AG04450 (cell line): ENCODE measurements at regions not wholly inside any gene's neighbourhood (a gene's known extent, or its start where the extent isn't known, plus 50 kb on each side); places are given as distances from the start of the nearest gene placed in this dataset.

Experiments
- CTCF ChIA-PET: fragments of 300-600, 350-600 bp; formaldehyde crosslinking; extraction: SDS; loops from one replicate; lab custom pipeline; 2022; ENCODE audit warnings: antibody characterized with exemption, inconsistent platforms; lab: Charles Lee
- POLR2A ChIA-PET: fragments of 350-600 bp; formaldehyde crosslinking; extraction: SDS; loops from one replicate; lab custom pipeline; 2021; ENCODE audit warnings: antibody characterized with exemption, inconsistent platforms; lab: Yijun Ruan, JAX
- DNase-seq: peaks from one replicate; pipeline ENCODE4 v3.0.0-alpha.2; 2011; ENCODE audit warnings: low read depth, low spot score
- H3K27ac ChIP-seq: one replicate; pipeline ENCODE4 v1.5.1; 2012; ENCODE audit warnings: low read depth, low read length, control low read depth
- H3K27me3 ChIP-seq: one replicate; pipeline ENCODE4 v1.6.0; 2012; ENCODE audit warnings: low read length; ENCODE audit not compliant: control insufficient read depth, insufficient read depth
- H3K4me3 ChIP-seq: 2 replicates; pipeline ENCODE4 v1.5.1; 2011; ENCODE audit warnings: mild to moderate bottlenecking, low read depth, low read length, control low read depth
- H3K9me3 ChIP-seq: 2 replicates; pipeline ENCODE4 v1.5.1; 2012; ENCODE audit warnings: low read length; ENCODE audit not compliant: control insufficient read depth, insufficient read depth
- CTCF ChIP-seq: IDR thresholded peaks from 2 replicates; pipeline ENCODE4 v1.5.1; 2011; ENCODE audit warnings: low read depth, low read length, control low read depth, inconsistent platforms

GRCh38 chr16:59328961-59329360 is 594.8 kb upstream of the GOT2 start:
- no peak for DNase-seq
- H3K4me3 ChIP-seq, result no peak overlapping the region
- no peaks in the 10 kb centered on the region; the same call in 1 of the 2 replicates for H3K9me3 ChIP-seq
- H3K27ac ChIP-seq, result no peak overlapping the region
- no peaks in the 10 kb centered on the region for H3K27me3 ChIP-seq
- ChIA-PET CTCF (no interaction called here), POLR2A (no interaction called here)
- TF ChIP-seq CTCF, result no peak

GRCh38 chr16:59327894-59328293 is 593.8 kb upstream of the GOT2 start:
- Histone ChIP-seq H3K9me3 (no peaks in the 10 kb centered on the region; the same call in 1 of the 2 replicates), H3K27ac (no peak overlapping the region), H3K27me3 (no peaks in the 10 kb centered on the region), H3K4me3 (no peak overlapping the region)
- CTCF ChIA-PET, result no interaction called here
- no peak for TF ChIP-seq CTCF
- no peak for DNase-seq
- POLR2A ChIA-PET, result no interaction called here

GRCh38 chr16:59326955-59327354 is 592.8 kb upstream of the GOT2 start:
- DNase-seq, result no peak
- Histone ChIP-seq H3K27ac (no peak overlapping the region), H3K27me3 (no peaks in the 10 kb centered on the region), H3K4me3 (no peak overlapping the region), H3K9me3 (no peaks in the 10 kb centered on the region; the same call in 1 of the 2 replicates)
- TF ChIP-seq CTCF, result no peak
- CTCF ChIA-PET, result no interaction called here
- POLR2A ChIA-PET, result no interaction called here

- DNase-seq, result no peak
- no peaks in the 10 kb centered on the region for H3K27me3 ChIP-seq
- POLR2A ChIA-PET, result no interaction called here
Observed at GRCh38 chr16:59324462-59324861, 590.3 kb upstream of the GOT2 start.

GRCh38 chr16:59320657-59321056 is 586.5 kb upstream of the GOT2 start:
- Histone ChIP-seq H3K4me3 (no peak overlapping the region), H3K27ac (no peak overlapping the region), H3K27me3 (no peaks in the 10 kb centered on the region), H3K9me3 (no peaks in the 10 kb centered on the region)
- ChIA-PET CTCF (no interaction called here), POLR2A (no interaction called here)
- no peak for TF ChIP-seq CTCF
- no peak for DNase-seq

More at GRCh38 chr16:59324462-59324861, 590.3 kb upstream of the GOT2 start:
- Histone ChIP-seq H3K4me3 (no peak overlapping the region), H3K27ac (no peak overlapping the region), H3K9me3 (no peaks in the 10 kb centered on the region; the same call in 1 of the 2 replicates)
- TF ChIP-seq CTCF, result no peak
- CTCF ChIA-PET, result no interaction called here
